ENCODE measurements at regions not wholly inside any gene's neighbourhood (a gene's known extent, or its start where the extent isn't known, plus 50 kb on each side); places are given as distances from the start of the nearest gene placed in this dataset.

DNA sequence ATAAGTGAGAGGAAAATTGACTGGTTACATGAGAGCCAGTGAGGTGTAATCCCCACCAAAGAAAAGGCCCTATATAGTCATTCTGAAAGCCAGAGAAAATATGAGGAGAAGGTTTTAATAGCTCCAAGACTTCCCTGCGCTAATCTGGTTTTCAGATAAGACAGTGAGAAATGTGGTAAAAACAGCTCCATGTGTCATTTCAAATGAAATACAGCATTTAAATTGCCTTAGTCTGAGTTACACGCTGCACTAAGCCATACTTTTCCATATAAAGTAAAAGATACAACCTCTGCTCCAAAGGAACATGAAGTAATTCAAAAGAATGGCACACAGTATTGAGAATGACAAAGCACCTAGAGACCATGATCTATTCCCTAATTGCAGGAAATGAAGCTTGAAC, 378.0 kb upstream of the PDE4D start:
- DNase-seq (ENCODE audit: extremely low read depth in 1 of 2, low read depth in 1 of 2) = no peak

DNA sequence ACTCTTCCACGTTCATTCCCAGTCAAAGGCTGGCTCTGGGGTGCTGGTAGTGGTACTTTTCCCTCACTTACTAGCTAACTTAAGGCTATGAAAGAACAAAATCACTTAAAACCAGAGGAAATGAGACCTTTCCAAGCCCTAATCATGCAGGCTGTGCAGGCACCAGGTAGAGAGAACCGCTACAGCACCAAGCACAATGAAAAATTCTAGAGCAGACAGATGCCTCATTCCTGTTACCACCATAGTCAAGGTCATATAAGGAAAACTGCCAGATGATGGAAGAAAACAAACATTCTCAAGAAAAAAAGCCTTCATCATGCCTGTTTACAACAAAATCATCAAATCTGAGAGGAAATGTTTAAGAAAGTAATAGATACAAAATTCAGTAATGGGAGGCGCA, 374.4 kb upstream of the PDE4D start:
- no peak for DNase-seq (ENCODE audit: extremely low read depth in 1 of 2, low read depth in 1 of 2)

DNA sequence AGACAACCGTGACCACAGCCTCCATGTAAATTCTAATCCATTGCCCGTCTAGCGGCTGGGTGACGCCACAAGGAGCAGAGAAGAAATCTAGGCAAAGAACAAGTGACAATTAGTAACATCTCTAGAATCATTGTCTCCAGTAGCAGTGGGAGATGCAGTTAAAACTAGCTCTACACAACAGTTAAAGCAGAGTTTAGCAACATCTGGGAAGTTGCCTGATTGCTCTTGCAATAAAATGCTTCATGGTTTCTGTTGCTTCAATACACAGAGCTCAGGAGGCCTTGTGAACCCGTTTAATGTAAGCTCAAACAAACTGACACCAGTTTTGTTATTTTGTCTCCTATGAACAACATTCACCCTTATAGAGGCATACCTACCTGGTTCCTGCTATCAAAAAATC, 369.8 kb upstream of the PDE4D start:
- DNase-seq (ENCODE audit: extremely low read depth in 1 of 2, low read depth in 1 of 2) = no peak

DNA sequence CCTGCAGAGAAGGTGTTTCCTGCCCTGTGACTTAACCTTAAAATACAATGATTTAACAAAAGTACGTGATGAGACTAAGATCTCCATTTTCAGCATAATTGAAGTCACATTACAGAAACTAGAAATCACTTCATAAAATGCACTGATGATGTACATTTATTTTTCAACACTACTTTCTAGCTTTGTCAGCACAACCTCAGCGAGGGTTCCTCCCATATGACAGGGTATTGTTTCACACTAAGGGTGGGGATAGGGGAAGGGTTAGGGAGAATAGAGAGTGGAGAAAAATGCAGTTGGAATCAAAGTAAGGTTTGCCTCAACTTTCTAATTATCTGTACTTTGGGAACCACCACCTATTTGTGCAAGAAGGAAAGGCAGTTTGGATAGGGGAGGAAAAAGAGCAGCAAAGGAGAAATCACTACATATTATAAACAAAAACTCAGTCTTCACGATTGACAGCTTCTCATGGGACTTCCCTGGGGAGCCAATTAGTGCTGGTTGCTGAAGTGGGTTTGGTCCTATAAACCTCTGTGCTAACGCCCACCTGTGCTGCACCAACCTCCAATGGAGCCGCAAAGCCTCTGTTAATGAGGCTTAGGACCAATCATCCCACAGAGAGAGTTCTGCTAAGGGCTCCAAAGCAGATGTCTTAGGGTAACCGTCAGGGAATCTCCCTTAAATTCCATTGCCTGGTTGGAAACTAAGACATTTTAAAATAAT, 369.2 kb upstream of the PDE4D start:
- no peak for DNase-seq (ENCODE audit: extremely low read depth in 1 of 2, low read depth in 1 of 2)

DNA sequence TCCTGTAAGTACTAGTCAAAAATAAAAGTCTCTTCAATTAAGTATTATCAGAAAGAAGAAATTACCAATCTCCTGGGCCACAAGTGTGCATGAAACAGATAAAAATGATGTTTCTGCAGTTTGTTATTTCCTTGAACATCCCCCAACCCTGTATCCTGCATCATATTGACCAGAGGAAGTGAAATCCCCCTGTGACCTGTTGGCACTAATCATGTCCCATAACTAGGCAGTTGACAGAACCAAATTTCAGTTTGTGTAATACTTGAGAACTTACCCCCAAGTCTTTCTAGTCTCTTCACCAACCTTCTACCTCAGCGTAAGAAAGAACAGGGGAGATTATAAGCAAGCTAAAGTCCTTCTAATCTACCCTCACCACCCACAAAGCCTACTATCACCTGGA, 368.2 kb upstream of the PDE4D start:
- DNase-seq (ENCODE audit: extremely low read depth in 1 of 2, low read depth in 1 of 2) = no peak

DNA sequence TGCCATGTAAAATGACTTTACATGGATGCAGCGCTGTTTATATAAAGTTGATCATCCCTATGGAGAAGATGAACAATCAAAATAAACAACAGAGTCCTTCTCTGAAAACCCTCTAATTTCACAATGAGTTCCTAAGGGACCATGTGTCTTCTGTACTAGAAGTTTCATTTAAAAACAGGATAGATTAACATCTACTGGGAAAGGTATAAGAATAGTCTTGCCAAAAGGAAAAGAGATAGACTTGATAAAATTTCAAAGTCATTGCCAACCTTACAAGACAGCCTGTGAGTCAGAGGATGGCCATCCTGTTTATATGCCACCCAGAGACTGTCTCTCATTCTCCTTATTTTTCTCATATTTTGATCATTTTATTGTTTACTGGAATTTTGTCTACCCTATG, 367.1 kb upstream of the PDE4D start:
- DNase-seq (ENCODE audit: extremely low read depth in 1 of 2, low read depth in 1 of 2) = no peak

DNA sequence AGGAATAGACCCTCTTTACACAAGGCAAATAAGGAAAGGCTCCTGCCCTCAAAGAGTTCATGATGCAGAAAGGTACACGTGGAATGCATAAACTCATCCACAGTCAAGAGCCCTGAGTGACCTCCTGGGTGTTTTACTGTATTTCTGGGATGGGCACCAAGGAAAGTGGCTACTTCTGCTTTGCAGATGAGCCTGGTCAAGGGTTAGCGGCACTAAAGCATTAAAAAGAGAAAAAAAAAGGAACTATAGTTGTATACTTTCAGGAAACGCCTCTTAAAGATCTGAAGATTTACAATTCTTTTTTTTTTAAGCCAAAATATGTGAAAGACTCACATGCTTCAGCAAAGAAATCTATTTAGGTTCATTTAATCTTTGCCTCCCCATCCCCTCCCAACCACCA, 366.2 kb upstream of the PDE4D start:
- DNase-seq (ENCODE audit: extremely low read depth in 1 of 2, low read depth in 1 of 2) = no peak

DNA sequence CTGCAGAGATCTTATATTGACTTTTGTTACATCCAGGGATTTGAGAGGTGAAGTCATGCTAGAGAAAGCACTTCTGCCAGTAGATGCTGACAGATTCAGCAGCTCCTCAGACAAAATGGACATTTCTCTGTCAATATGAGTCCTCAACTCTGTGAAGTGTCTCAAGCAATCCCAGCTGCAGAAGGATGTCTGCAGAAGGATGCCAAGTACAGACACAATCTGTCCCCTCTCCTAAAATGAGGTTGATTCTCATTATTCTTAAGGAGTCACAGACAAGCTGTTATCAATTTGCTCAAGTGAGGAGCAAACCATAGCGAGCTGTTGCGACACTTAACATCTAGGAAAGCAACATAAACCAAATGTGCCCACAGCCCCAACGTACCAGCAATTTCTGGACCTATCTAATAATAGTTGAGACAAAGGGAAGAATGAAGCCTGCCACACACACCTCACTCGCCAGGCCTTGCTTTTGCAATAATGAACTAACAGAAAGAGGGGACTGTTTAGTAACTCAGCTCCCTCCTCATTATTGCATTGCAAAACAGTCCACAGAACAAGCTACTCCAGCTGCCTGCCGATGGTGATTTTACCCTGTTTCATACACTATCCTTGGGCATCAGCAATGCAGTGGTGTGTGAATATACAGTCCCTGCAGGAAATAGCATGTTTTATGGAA, 364.2 kb upstream of the PDE4D start:
- DNase-seq (ENCODE audit: extremely low read depth in 1 of 2, low read depth in 1 of 2) = no peak

DNA sequence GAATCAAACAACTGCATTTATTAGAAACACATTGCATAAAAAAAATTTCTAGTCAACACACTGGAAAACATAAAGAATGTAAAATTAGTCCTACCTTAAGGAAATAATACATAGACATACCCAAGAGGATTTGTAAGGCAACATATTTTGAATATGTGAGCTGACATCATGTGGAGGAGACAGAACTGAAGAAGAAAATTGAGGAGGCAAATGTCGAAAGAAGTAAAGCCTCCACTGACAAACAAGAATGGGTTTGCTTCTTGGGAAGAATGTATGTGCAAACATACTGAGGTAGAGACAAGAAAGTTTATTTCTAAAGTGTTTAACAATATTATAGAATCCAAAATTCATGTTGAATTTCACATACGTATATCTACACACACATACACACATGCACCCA, 363.0 kb upstream of the PDE4D start:
- DNase-seq (ENCODE audit: extremely low read depth in 1 of 2, low read depth in 1 of 2) = no peak

DNA sequence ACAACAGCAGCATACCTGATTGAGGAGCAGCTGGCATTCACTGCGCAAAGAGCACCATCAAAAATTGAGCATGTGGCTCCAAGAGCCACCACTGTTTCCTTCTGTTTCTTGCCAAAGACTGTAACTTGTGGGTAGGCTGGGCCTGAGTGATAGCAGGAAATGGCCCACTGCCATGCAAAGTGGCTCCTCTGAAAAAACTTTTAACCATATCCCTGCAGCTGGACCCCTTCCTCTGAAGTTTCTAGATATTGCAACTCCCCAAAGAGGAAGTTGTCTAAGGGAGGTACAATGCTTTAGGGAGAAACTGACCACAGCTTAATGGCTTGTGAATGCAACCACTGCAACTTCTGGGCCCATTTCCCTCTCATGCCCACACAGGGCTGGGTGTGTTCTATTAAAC, 355.4 kb upstream of the PDE4D start:
- no peak for DNase-seq (ENCODE audit: extremely low read depth in 1 of 2, low read depth in 1 of 2)

DNA sequence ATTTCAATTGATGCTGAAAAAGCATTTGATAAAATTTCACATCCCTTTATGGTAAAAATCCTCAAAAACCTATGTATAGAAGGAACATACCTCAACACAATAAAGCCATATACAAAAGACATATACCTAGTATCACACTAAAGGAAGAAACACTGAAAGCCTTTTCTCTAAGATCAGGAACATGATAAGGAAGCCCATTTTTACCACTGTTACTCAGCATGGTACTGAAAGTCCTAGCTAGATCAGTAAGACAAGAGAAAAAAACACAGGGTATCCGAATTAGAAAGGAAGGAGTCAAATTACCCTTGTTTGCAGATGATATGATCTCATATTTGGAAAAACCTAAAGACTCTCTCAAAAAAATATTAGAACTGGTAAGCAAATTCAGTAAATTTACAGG, 350.2 kb upstream of the PDE4D start:
- no peak for DNase-seq (ENCODE audit: extremely low read depth in 1 of 2, low read depth in 1 of 2)

DNA sequence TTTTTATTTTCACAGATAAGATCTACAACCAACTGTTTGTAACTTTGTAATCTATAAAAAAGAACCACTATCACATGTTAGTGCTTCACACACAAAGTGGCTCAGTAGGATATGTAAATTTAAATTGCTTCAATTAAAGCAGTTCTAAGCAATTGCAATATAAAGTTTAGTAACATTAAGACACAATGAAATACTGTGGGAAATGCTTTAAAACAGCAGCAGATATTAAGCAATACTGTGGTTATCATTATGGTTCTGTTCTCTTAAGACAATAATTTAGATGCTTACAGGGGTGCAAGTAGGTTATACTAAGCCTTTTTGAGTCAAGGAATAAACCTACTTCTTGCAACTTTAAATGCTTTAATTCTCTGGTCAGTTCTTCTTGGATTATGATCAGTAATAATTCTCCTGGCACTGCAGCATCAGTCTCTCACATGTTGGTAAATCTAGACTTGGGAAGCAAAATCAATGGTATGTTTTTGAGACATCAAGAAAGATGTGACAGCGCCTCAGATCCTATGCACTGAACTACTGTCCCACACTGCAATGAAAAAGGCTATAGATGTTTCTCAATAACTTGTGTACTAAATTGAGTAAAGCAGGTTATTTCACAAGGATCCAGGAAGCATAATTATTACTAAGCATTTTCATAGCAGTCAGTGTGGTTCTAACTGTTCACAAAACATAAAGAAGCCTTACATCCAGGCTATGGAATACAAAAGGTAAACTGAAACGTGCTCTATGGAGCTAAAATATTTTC, 338.7 kb upstream of the PDE4D start:
- no peak for DNase-seq (ENCODE audit: extremely low read depth in 1 of 2, low read depth in 1 of 2)

DNA sequence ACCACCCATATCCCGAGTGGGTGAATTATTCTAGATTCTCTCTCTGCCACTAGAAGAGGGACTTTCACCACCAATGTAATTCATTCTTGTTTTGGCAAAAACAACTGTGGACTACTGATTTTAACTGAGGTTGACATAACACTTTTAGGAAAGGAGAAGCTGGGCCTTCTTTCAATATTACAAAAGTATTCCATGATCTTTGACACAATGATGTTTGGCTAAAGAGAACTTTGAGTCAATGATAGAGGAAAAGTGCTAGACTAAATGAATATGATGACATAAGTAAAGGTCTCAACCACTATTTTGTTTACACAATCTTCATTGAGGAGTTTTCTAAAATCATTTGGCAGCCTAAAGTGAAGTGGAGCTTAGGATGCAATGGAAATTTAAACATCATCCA, 336.9 kb upstream of the PDE4D start:
- no peak for DNase-seq (ENCODE audit: extremely low read depth in 1 of 2, low read depth in 1 of 2)

DNA sequence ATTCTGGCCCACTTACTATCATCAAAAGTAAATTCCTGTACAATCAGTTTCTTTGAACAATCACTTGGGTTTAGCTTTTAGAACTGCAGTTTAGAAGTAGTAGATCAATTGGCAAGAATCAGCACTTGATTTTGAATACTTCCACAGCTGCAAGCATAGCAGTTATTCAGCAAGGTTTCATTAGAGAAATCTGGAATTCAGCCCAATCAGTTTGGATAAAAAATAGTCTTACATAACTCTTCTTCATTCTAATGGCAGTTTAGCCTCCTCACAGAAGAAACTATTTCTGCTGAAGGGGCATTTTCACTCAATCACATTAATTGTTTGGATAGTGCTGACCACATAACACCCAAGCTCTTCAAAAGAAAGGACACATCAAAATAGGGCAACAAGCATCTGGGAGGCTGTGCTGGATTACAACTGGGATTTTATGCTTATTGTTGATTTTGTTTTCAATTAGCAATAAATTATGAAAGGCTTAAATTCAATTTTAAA, 336.2 kb upstream of the PDE4D start:
- DNase-seq (ENCODE audit: extremely low read depth in 1 of 2, low read depth in 1 of 2) = no peak

DNA sequence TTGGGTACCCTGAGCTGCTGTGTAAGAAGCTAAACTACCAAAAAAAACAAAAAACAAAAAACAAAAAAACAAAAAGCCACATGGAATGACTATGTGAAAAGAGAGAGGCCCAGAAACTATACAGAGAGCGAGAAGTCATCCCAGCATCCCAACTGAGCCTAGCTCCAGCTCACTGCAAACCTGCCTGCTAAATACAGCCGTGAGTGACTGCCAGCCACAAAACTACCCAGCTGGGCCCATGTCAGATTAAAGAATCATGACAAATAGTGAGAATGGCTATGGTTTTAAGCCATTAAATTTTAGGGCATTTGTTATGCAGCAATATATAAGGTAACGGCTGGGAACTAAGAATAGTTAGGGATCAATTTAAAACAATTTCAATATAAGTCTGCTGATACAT, 335.1 kb upstream of the PDE4D start:
- DNase-seq (ENCODE audit: extremely low read depth in 1 of 2, low read depth in 1 of 2) = no peak

DNA sequence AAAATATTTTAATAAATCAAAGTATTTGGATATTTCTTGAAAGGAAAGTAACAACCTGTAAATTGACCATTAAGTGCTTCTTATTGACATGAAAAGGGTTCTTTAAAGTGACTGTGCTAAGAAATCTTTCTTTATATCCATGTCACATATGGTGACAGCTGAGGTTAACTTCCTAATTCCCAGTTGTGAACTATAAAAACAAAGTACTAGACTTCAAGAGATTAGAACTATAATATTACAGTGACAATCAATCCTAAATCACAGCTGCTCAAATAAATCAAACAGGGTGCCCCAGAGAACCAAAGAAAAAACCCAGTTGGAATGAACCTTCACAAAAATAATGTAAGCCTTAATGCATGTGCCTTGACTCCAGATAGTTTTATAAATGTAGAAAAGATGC, 332.6 kb upstream of the PDE4D start:
- no peak for DNase-seq (ENCODE audit: extremely low read depth in 1 of 2, low read depth in 1 of 2)

DNA sequence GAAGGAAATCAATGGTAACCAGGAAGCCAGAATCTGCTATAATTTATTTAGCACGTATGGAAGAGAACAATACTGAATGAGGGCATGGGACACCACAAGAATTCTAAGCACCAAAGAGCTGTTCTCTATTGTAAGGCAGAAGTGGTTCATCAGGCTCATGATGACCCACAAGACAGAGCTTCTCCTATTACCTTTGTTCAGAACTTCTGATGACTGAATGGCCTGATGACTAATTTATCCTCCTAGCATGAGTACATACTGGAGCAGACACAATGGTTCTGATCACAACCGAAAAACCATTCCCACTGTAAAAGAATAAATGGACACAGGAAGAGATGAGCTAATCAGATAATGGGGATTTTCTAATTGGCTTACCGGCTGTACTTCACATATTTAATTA, 329.8 kb upstream of the PDE4D start:
- no peak for DNase-seq (ENCODE audit: extremely low read depth in 1 of 2, low read depth in 1 of 2)

DNA sequence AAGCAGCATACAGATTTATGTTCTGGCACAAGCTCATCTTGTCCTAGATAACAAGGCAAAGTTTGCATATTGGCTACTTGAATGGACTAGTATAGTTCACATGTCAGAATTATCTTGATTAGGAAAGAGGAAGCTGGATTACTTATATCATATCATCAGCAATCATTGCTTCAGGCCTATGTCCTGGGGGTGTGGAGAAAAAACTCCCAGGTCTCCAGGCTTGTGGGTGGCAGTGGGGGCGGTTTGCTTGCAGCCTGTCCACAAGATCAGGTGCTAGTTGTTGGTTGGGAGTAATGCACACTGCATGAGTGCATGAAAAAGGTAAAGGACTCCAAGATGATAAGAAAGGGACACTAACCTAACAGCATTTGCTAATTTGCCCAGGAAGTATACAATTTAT, 326.4 kb upstream of the PDE4D start:
- DNase-seq (ENCODE audit: extremely low read depth in 1 of 2, low read depth in 1 of 2) = no peak

DNA sequence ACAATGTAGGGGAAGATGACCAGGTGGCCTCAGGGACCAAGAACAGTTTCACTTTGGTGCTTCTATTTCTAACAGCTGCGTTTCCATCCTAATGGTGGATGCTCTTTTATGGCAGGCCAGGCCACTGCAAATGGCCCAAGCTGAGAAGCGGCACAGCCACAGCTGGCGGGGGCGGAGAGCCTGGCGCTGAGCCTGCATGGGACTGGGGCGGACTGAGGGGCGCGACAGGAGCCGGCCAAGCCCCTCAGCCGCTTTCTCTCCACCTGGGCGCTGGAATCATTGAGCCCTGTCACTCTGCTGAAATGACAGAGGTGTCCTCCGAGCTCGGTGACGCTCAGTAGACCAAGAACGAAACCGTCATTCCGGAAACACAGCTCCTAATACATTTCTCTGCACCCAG, 317.3 kb upstream of the PDE4D start:
- no peak for DNase-seq (ENCODE audit: extremely low read depth in 1 of 2, low read depth in 1 of 2)

DNA sequence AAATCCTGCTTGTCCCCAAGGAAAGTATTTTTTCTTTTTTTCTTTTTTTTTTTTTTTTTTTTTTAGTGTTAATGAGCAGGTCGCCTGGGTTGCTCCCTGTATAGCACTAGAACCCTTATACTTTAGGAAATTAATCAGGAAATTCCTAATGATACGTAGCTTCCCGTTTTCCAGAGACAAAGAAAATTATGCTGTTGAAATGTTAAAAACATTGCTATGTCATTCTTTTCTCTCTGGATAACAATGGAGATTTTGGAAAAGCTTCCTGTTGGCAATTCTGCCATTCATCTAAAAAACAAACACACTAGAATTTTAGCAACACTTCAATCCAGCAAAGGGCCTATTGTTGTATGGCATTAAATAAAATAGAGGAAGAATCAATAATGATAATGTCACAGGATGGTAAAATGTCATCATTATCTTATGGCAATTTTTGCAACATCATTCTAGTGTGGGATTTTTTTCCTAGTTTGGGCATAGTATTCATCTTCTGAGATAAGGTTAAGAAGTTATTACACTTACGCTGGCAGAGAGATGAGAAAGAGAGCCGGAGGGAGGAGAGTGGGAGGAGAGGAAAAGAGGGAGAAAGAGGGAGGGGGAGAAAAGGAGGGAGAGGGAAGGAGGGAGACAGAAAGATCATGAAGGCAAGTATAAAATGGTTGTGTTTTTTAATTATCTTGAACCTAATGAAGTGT, 315.8 kb upstream of the PDE4D start:
- DNase-seq (ENCODE audit: extremely low read depth in 1 of 2, low read depth in 1 of 2) = no peak

DNA sequence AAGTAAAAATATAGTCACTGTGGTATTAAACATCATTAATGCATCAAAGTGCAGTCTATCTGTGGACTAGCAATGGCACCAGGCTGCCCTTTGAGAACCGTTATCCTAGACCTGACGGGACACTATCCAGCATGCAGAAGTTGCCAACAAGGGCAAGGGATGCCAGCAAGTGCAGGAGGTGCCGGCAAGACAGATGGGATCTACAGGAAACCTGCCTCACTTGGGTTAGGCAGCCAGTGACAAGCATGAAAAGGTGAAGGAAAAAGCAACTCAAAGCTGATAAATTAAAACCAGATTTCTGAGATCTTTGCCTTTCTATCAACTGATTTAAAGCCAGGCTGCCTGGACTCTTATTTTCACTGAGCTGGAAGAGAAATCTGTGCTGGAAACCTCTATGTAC, 315.2 kb upstream of the PDE4D start:
- no peak for DNase-seq (ENCODE audit: extremely low read depth in 1 of 2, low read depth in 1 of 2)

Measured in stimulated activated CD8-positive, alpha-beta memory T cell treated with anti-CD3 and anti-CD28 coated beads, Interleukin-7, amount 100 ng/mL, for 48 hours (primary cell).